Liver (tissue), 7 donors: ENCODE measurements at regions not wholly inside any gene's neighbourhood (a gene's known extent, or its start where the extent isn't known, plus 50 kb on each side); places are given as distances from the start of the nearest gene placed in this dataset.
"Not testable (repeated sequence)": the region's sequence is repeated elsewhere in the genome, so short reads cannot be mapped to it uniquely, and the experiment has no call there.

Source experiments
- DNase-seq: peaks from one replicate; pipeline ENCODE4 v3.0.0-alpha.2; 2017; ENCODE audit warnings: low spot score
- H3K27ac ChIP-seq, 2 donors: one replicate each; pipeline ENCODE4 v1.7.0; 2013; ENCODE audit warnings: inconsistent platforms in 2 of 2, low read length in 2 of 2, control low read depth in 1 of 2, low read depth in 1 of 2, mild to moderate bottlenecking in 1 of 2
- H3K27me3 ChIP-seq, 4 donors: one replicate each; pipeline versions ENCODE4 v1.6.1 to v1.7.0; 2013; ENCODE audit warnings: low read length in 3 of 4, inconsistent platforms in 1 of 4, mild to moderate bottlenecking in 1 of 4, moderate library complexity in 1 of 4; ENCODE audit not compliant: control insufficient read depth in 4 of 4, insufficient read depth in 4 of 4
- H3K36me3 ChIP-seq, 4 donors: one replicate each; pipeline versions ENCODE4 v1.6.1 to v1.7.0; 2013; ENCODE audit warnings: low read length in 3 of 4, mild to moderate bottlenecking in 3 of 4, low read depth in 1 of 4, moderate library complexity in 1 of 4; ENCODE audit not compliant: control insufficient read depth in 4 of 4, insufficient read depth in 3 of 4
- H3K4me1 ChIP-seq, 4 donors: one replicate each; pipeline versions ENCODE4 v1.6.1 to v1.7.0; 2013; ENCODE audit warnings: low read length in 3 of 4, mild to moderate bottlenecking in 3 of 4, moderate library complexity in 1 of 4; ENCODE audit not compliant: control insufficient read depth in 4 of 4, insufficient read depth in 4 of 4
- H3K4me3 ChIP-seq, 3 donors: one replicate each; pipeline versions ENCODE4 v1.6.1 to v1.7.0; 2013; ENCODE audit warnings: low read length in 3 of 3, control low read depth in 1 of 3, low read depth in 1 of 3, mild to moderate bottlenecking in 1 of 3
- H3K9ac ChIP-seq, 2 donors: one replicate each; pipeline ENCODE4 v1.7.0; 2013; ENCODE audit warnings: low read length in 2 of 2, mild to moderate bottlenecking in 2 of 2, moderate library complexity in 2 of 2, control low read depth in 1 of 2, low read depth in 1 of 2
- H3K9me3 ChIP-seq, 4 donors: one replicate each; pipeline versions ENCODE4 v1.6.1 to v1.7.0; 2013; ENCODE audit warnings: low read length in 3 of 4; ENCODE audit not compliant: control insufficient read depth in 4 of 4
- EGR1 ChIP-seq, 2 donors: IDR thresholded peaks; 2 replicates each; pipeline ENCODE4 v1.6.1; 2016 to 2018; ENCODE audit warnings: antibody characterized with exemption in 2 of 2, low read depth in 2 of 2
- FOXA1 ChIP-seq: IDR thresholded peaks from 2 replicates; pipeline ENCODE4 v1.6.1; 2016; ENCODE audit warnings: antibody characterized with exemption
- GABPA ChIP-seq, 2 donors: IDR thresholded peaks in 1 of 2; conservative IDR thresholded peaks in 1 of 2; 2 replicates each; pipeline ENCODE4 v1.6.1; 2016; ENCODE audit warnings: antibody characterized with exemption in 2 of 2, mild to moderate bottlenecking in 1 of 2, moderate library complexity in 1 of 2
- HNF4A ChIP-seq, 2 donors: conservative IDR thresholded peaks; 2 replicates each; pipeline ENCODE4 v1.6.1; 2016; ENCODE audit warnings: antibody characterized with exemption in 2 of 2, mild to moderate bottlenecking in 2 of 2
- HNF4G ChIP-seq: IDR thresholded peaks from 2 replicates; pipeline ENCODE4 v1.6.1; 2016; ENCODE audit warnings: antibody characterized with exemption
- JUND ChIP-seq, 2 donors: IDR thresholded peaks; 2 replicates each; pipeline ENCODE4 v1.6.1; 2016; ENCODE audit warnings: antibody characterized with exemption in 2 of 2
- MAX ChIP-seq: IDR thresholded peaks from 2 replicates; pipeline ENCODE4 v1.6.1; 2016; ENCODE audit warnings: antibody characterized with exemption
- NR2F2 ChIP-seq: IDR thresholded peaks from 2 replicates; pipeline ENCODE4 v1.6.1; 2016; ENCODE audit warnings: antibody characterized with exemption
- YY1 ChIP-seq: IDR thresholded peaks from 2 replicates; pipeline ENCODE4 v1.6.1; 2016; ENCODE audit warnings: antibody characterized with exemption, mild to moderate bottlenecking
- ZBTB33 ChIP-seq: IDR thresholded peaks from 2 replicates; pipeline ENCODE4 v1.6.1; 2016; ENCODE audit warnings: antibody characterized with exemption
- WGBS: extraction: QIAGEN DNeasy Blood & Tissue Kit; methylation state at CpG from one replicate; pipeline ENCODE4 v1.1.7; 2013; 5-methylcytosine and 5-hydroxymethylcytosine counted together
- TF ChIP-seq, protein P1 (sequence below): IDR thresholded peaks from 2 replicates; pipeline ENCODE4 v1.6.1; 2016; ENCODE audit warnings: antibody characterized with exemption
- TF ChIP-seq, protein P2 (sequence below): IDR thresholded peaks from 2 replicates; pipeline ENCODE4 v1.6.1; 2016; ENCODE audit warnings: antibody characterized with exemption, mild to moderate bottlenecking
- donor health status: healthy.
- donor health status: healthy.
- donor health status: healthy.
- donor health status: healthy.

DNA sequence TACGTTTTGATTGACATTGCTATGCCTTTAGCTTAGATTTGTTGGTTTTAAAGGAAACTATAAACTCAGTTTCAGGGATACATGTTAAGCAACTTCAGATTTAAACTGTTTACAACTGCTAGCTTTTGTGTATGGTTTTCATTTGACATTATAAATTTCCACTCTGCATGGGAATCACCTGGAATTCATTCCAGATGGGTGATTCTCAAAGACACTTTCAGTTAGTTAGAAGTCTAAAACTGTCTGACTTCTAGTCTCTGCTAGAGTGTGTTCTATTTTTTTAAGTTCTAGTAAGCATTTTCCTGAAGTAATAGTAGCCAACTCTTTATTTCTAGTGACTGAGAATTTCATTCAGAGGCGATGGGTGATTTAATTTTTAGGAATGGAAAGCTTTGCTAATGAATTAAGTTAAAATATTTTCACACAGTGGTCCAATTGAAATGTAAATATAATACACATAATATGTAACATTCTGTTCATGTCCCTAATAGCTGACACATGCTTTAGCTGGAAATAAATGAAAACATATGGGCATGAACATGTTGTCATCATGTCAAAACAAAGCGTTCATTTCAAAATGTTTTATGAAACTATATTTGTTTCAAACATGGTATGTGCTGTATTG is 58.3 kb upstream of the CSNK1A1L start:
- Histone ChIP-seq H3K27me3 (peaks cover 0 to 5% (median 0%) of the 10 kb centered on the region in 4 donors), H3K9ac (no peak overlapping the region), H3K4me3 (no peak overlapping the region), H3K36me3 (no peaks in the 10 kb centered on the region), H3K27ac (no peak overlapping the region), H3K9me3 (peaks cover 0 to 13% (median 0%) of the 10 kb centered on the region in 4 donors), H3K4me1 (no peaks in the 10 kb centered on the region)
- 64% methylated on average over 3 of the region's 3 CpGs for WGBS
- TF ChIP-seq FOXA1 (no peak), YY1 (no peak), GABPA (IDR thresholded peaks at IDR 0.05 in 1 of 2, conservative IDR thresholded peaks at IDR 0.05 in 1 of 2) (no peak), JUND (IDR thresholded peaks at IDR 0.05) (no peak), MAX (no peak), HNF4A (conservative IDR thresholded peaks at IDR 0.05) (no peak), EGR1 (IDR thresholded peaks at IDR 0.05; ENCODE audit: low read depth in 2 of 2) (no peak), NR2F2 (no peak)
- TF ChIP-seq, protein P1, sequence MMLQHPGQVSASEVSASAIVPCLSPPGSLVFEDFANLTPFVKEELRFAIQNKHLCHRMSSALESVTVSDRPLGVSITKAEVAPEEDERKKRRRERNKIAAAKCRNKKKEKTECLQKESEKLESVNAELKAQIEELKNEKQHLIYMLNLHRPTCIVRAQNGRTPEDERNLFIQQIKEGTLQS = no peak
- TF ChIP-seq, protein P2, sequence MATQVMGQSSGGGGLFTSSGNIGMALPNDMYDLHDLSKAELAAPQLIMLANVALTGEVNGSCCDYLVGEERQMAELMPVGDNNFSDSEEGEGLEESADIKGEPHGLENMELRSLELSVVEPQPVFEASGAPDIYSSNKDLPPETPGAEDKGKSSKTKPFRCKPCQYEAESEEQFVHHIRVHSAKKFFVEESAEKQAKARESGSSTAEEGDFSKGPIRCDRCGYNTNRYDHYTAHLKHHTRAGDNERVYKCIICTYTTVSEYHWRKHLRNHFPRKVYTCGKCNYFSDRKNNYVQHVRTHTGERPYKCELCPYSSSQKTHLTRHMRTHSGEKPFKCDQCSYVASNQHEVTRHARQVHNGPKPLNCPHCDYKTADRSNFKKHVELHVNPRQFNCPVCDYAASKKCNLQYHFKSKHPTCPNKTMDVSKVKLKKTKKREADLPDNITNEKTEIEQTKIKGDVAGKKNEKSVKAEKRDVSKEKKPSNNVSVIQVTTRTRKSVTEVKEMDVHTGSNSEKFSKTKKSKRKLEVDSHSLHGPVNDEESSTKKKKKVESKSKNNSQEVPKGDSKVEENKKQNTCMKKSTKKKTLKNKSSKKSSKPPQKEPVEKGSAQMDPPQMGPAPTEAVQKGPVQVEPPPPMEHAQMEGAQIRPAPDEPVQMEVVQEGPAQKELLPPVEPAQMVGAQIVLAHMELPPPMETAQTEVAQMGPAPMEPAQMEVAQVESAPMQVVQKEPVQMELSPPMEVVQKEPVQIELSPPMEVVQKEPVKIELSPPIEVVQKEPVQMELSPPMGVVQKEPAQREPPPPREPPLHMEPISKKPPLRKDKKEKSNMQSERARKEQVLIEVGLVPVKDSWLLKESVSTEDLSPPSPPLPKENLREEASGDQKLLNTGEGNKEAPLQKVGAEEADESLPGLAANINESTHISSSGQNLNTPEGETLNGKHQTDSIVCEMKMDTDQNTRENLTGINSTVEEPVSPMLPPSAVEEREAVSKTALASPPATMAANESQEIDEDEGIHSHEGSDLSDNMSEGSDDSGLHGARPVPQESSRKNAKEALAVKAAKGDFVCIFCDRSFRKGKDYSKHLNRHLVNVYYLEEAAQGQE = no peak
- no peak for DNase-seq

GRCh38 chr13:37158481-37158880 is 53.0 kb upstream of the CSNK1A1L start:
- no peak for DNase-seq
- TF ChIP-seq ZBTB33 (no peak), EGR1 (IDR thresholded peaks at IDR 0.05; ENCODE audit: low read depth in 2 of 2) (no peak), HNF4G (no peak)
- TF ChIP-seq, protein P2 = no peak
- TF ChIP-seq, protein P1 = no peak

GRCh38 chr13:37155613-37156097 is 50.2 kb upstream of the CSNK1A1L start:
- WGBS = 94% methylated on average over 21 of the region's 22 CpGs
- not testable (repeated sequence) for H3K27me3 ChIP-seq, H3K4me3 ChIP-seq, DNase-seq, H3K9ac ChIP-seq, H3K27ac ChIP-seq, H3K4me1 ChIP-seq, H3K9me3 ChIP-seq, H3K36me3 ChIP-seq

More at GRCh38 chr13:37158481-37158880, 53.0 kb upstream of the CSNK1A1L start:
- Histone ChIP-seq H3K27me3 (no peaks in the 10 kb centered on the region), H3K4me3 (no peak overlapping the region), H3K9ac (no peak overlapping the region), H3K9me3 (peaks cover 0 to 13% (median 0%) of the 10 kb centered on the region in 4 donors), H3K27ac (no peak overlapping the region), H3K4me1 (no peaks in the 10 kb centered on the region), H3K36me3 (no peaks in the 10 kb centered on the region)
- 77% methylated on average over 2 of the region's 2 CpGs for WGBS
